BJ (cell line): ENCODE measurements at regions not wholly inside any gene's neighbourhood (a gene's known extent, or its start where the extent isn't known, plus 50 kb on each side); places are given as distances from the start of the nearest gene placed in this dataset.

Experiments used
- CTCF ChIA-PET: fragments of 350-600 bp; formaldehyde crosslinking; extraction: SDS; loops from one replicate; lab custom pipeline; 2021; ENCODE audit warnings: antibody characterized with exemption, inconsistent platforms; lab: Yijun Ruan, JAX
- POLR2A ChIA-PET: fragments of 300-600 bp; sonication (Branson Sonifier 250); formaldehyde crosslinking; extraction: SDS; loops from one replicate; lab custom pipeline; 2021; ENCODE audit warnings: antibody characterized with exemption; lab: Charles Lee
- DNase-seq: peaks from one replicate; pipeline ENCODE4 v3.0.0-alpha.2; 2011; ENCODE audit warnings: low read depth
- H3K27me3 ChIP-seq: 2 replicates; pipeline ENCODE4 v1.6.0; 2011; ENCODE audit warnings: low read length; ENCODE audit not compliant: control insufficient read depth, insufficient read depth
- H3K36me3 ChIP-seq: 2 replicates; pipeline ENCODE4 v1.5.1; 2011; ENCODE audit warnings: low read length; ENCODE audit not compliant: control insufficient read depth, insufficient read depth
- H3K4me3 ChIP-seq: 2 replicates; pipeline ENCODE4 v1.5.1; 2011; ENCODE audit warnings: low read depth, mild to moderate bottlenecking, control low read depth, low read length
- TF ChIP-seq, protein P1 (sequence below): IDR thresholded peaks from 2 replicates; pipeline ENCODE4 v1.5.1; 2011; ENCODE audit warnings: low read depth, mild to moderate bottlenecking, control low read depth, inconsistent platforms, low read length, moderate library complexity; ENCODE audit not compliant: insufficient read depth

DNA sequence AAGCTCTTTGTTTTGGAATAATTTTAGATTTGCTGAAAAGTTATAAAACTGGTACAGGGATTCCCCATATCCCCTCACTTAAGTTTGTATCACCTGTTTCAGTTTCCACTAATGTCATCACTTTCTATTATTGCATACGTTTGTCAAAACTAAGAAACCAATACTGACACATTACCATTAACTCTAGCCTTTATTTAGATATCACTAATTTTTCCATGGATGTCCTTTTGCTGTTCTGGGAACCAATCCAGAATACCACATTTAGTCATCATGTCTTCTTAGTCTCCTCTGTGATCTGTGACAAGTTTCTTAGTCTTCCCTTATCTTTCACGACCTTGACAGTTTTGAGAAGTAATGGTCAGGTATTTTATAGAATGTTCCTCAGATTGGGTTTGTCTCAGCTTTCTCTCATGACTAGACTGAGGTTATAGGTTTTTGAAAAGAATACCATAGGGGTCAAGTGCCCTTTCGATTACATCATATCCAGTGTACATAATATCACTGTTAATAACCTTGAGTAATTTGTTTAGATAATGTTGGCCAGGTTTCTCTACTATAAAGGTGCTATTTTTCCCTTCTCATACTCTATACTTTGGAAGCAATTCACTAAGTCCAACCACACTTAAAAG, 51.9 kb upstream of the NMUR2 start:
- TF ChIP-seq, protein P1, sequence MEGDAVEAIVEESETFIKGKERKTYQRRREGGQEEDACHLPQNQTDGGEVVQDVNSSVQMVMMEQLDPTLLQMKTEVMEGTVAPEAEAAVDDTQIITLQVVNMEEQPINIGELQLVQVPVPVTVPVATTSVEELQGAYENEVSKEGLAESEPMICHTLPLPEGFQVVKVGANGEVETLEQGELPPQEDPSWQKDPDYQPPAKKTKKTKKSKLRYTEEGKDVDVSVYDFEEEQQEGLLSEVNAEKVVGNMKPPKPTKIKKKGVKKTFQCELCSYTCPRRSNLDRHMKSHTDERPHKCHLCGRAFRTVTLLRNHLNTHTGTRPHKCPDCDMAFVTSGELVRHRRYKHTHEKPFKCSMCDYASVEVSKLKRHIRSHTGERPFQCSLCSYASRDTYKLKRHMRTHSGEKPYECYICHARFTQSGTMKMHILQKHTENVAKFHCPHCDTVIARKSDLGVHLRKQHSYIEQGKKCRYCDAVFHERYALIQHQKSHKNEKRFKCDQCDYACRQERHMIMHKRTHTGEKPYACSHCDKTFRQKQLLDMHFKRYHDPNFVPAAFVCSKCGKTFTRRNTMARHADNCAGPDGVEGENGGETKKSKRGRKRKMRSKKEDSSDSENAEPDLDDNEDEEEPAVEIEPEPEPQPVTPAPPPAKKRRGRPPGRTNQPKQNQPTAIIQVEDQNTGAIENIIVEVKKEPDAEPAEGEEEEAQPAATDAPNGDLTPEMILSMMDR: no peak
- POLR2A ChIA-PET: no interaction called here
- Histone ChIP-seq H3K27me3 (no peaks in the 10 kb centered on the region), H3K4me3 (no peak overlapping the region), H3K36me3 (no peaks in the 10 kb centered on the region)
- CTCF ChIA-PET: no interaction called here
- no peak for DNase-seq

DNA sequence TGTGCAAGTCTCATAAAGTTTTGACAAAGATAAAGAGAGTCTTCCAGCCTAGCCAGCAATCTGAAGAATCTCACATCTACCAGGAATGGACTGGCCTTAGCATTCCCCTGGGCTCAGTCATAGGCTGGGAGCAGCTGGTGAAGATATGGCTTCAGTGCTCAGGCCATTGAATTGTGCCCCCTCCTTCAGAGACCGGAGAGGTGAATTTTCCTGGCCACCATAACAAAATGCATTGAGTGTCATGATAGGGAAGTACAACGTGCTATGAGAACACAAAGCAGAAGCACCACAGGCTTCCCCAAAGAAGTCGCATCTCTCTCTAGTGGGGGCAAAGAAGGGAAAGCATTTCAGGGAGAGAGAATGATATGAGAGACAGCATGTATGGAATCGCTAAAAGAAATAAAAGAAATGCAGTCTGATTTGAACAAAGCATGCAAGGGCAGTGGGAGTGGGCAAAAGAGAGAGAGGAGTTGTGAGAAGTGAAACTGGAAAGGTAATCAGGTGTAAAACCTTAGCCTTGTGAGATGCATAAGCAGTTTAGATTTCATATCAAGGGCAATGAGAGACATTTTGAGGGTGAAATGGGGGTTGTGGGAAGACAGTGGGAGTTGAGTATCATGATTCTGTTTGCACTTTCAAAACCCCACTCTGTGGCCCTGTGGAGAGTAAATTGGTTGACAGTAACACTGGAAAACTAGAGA, 57.1 kb upstream of the NMUR2 start:
- no peaks in the 10 kb centered on the region for H3K27me3 ChIP-seq
- CTCF ChIA-PET: interaction anchor here (1.4 kb wide), 1 partner anchor 8 kb away, joined by 3 read pairs; no protein-coding TSS in a partner anchor
- DNase-seq: no peak
- H3K36me3 ChIP-seq: no peaks in the 10 kb centered on the region
- POLR2A ChIA-PET: interaction anchor here (0.5 kb wide), 1 partner anchor 793 kb away, joined by 5 read pairs; no protein-coding TSS in a partner anchor
- no peak overlapping the region for H3K4me3 ChIP-seq
- TF ChIP-seq, protein P1: no peak

DNA sequence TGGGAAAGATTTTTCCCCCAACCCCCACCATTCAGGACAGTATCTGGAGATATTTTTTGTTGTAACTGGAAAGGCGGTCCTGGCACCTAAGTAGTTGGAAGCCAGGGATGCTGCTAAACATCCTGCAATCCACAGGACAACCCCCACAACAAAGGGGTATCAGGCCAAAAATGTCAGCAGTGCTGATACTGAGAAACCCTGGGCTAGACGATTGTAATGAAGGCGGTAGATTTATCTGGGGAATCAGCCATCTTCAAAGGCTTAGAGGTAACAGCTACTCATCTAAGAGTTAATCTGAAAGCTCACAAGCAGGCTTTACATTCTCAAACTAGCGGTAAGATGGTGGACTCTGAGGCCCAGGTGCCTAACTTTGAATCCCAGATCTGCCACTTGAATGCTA, 59.0 kb upstream of the NMUR2 start:
- DNase-seq: no peak
- Histone ChIP-seq H3K27me3 (no peaks in the 10 kb centered on the region), H3K4me3 (no peak overlapping the region), H3K36me3 (no peaks in the 10 kb centered on the region)
- ChIA-PET POLR2A (no interaction called here), CTCF (interaction anchor here (0.7 kb wide), 1 partner anchor 477 kb away, joined by 3 read pairs; no protein-coding TSS in a partner anchor)
- TF ChIP-seq, protein P1: no peak

DNA sequence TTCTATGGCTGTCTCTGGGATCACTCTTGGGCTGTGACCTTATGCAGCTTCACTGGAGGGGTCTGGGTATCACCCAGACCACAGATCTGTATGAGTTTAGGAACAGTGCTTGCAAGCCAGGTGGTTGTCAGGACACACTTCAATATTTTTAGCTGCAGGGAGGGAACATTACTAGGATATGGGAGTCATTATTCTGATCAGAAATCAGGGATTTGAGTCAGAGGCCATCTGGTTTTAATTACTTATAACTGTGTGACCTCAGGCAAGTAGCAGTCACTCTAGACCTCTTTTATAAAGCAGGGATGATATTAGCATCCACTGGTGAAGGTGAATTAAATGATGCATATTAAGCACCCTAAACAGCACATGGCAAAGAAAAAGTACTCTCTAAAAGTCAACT, 60.1 kb upstream of the NMUR2 start:
- Histone ChIP-seq H3K36me3 (no peaks in the 10 kb centered on the region), H3K27me3 (no peaks in the 10 kb centered on the region), H3K4me3 (no peak overlapping the region)
- POLR2A ChIA-PET: no interaction called here
- DNase-seq: no peak
- CTCF ChIA-PET: no interaction called here
- TF ChIP-seq, protein P1: no peak

DNA sequence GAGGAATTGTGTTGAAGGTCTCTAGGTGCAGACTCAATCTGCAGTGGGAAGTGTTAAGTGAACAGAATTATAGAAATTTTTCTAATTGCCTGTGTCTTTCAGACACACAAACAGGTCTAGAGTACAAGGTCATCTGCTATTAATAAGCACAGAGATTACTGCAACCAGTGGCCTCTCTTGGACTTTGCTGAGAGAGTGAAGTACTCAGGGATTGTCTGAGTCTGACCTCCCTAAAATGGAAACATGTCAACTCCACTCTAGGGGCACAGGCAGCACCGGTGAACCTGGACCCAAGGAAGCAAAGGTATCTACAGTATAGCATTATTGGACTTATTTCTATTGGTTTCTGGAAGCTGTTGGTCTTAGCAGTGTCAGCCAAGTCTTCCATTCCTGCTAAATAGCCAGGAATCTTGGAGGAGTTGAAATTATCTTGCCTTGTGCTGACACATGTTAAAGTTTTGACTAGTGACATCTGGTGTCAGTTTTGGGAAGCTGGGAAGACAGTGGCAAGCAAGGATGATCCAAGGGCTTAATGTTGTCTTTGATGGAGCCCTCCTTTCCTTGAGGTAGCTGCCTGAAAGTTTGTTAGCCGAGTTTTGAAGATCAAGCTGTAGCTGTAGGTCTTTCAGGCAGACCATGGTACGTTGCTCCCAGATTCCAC, 61.1 kb upstream of the NMUR2 start:
- ChIA-PET CTCF (no interaction called here), POLR2A (no interaction called here)
- DNase-seq: no peak
- TF ChIP-seq, protein P1: no peak
- no peaks in the 10 kb centered on the region for H3K27me3 ChIP-seq
- no peaks in the 10 kb centered on the region for H3K36me3 ChIP-seq
- no peak overlapping the region for H3K4me3 ChIP-seq
